Neuronal stem cell (in vitro differentiated cells): ENCODE measurements at regions not wholly inside any gene's neighbourhood (a gene's known extent, or its start where the extent isn't known, plus 50 kb on each side); places are given as distances from the start of the nearest gene placed in this dataset.

Experiments used
- DNase-seq: peaks from one replicate; pipeline ENCODE4 v3.0.0-alpha.2; 2013; ENCODE audit warnings: low spot score
- H2AFZ ChIP-seq: one replicate; pipeline ENCODE4 v1.6.1; 2013; ENCODE audit warnings: mild to moderate bottlenecking, low read length, inconsistent platforms
- H2AK5ac ChIP-seq: 2 replicates; pipeline ENCODE4 v1.6.1; 2013; ENCODE audit warnings: low read depth, mild to moderate bottlenecking, inconsistent platforms, low read length, moderate library complexity, mixed read lengths
- H2BK120ac ChIP-seq: 2 replicates; pipeline ENCODE4 v1.6.1; 2013; ENCODE audit warnings: low read depth, mild to moderate bottlenecking, inconsistent platforms, low read length, moderate library complexity, mixed read lengths
- H2BK12ac ChIP-seq: one replicate; pipeline ENCODE4 v1.6.1; 2013; ENCODE audit warnings: low read length, inconsistent platforms
- H2BK15ac ChIP-seq: 2 replicates; pipeline ENCODE4 v1.6.1; 2013; ENCODE audit warnings: mild to moderate bottlenecking, low read length, inconsistent platforms, mixed read lengths
- H2BK5ac ChIP-seq: one replicate; pipeline ENCODE4 v1.6.1; 2013; ENCODE audit warnings: inconsistent platforms, mild to moderate bottlenecking, low read length, moderate library complexity
- H3K14ac ChIP-seq: one replicate; pipeline ENCODE4 v1.6.1; 2013; ENCODE audit warnings: low read length, inconsistent platforms
- H3K18ac ChIP-seq: 2 replicates; pipeline ENCODE4 v1.6.1; 2013; ENCODE audit warnings: low read length, inconsistent platforms
- H3K23ac ChIP-seq: 2 replicates; pipeline ENCODE4 v1.6.1; 2013; ENCODE audit warnings: low read depth, mild to moderate bottlenecking, mixed read lengths, low read length, inconsistent platforms; ENCODE audit not compliant: poor library complexity
- H3K27ac ChIP-seq: replicated peaks from 3 replicates; pipeline ENCODE4 v1.5.1; 2013; ENCODE audit warnings: low read length, inconsistent platforms
- H3K27me3 ChIP-seq, 3 experiments: 2 replicates each; pipeline ENCODE4 v1.6.1; 2013; ENCODE audit warnings: low read length in 3 of 3, mild to moderate bottlenecking in 2 of 3, inconsistent platforms in 1 of 3, low read depth in 1 of 3, mixed read lengths in 1 of 3, moderate library complexity in 1 of 3; ENCODE audit not compliant: control insufficient read depth in 3 of 3, insufficient read depth in 3 of 3
- H3K36me3 ChIP-seq, 2 donors: replicated peaks in 1 of 2; 2 replicates each; pipeline ENCODE4 v1.6.1; 2013; ENCODE audit warnings: low read length in 2 of 2; ENCODE audit not compliant: control insufficient read depth in 2 of 2, insufficient read depth in 2 of 2
- H3K4ac ChIP-seq: 2 replicates; pipeline ENCODE4 v1.6.1; 2013; ENCODE audit warnings: inconsistent platforms, mild to moderate bottlenecking, low read length, moderate library complexity
- H3K4me1 ChIP-seq, 2 donors: 1 replicate in 1 of 2; 2 replicates in 1 of 2; pipeline ENCODE4 v1.6.1; 2013; ENCODE audit warnings: low read length in 2 of 2, low read depth in 1 of 2; ENCODE audit not compliant: control insufficient read depth in 2 of 2, insufficient read depth in 1 of 2
- H3K4me2 ChIP-seq: one replicate; pipeline ENCODE4 v1.6.1; 2013; ENCODE audit warnings: mild to moderate bottlenecking, low read length, inconsistent platforms; ENCODE audit not compliant: insufficient read depth, poor library complexity, severe bottlenecking
- H3K4me3 ChIP-seq, 2 donors: 2 replicates each; pipeline ENCODE4 v1.5.1; 2013; ENCODE audit warnings: low read length in 2 of 2, mild to moderate bottlenecking in 2 of 2, inconsistent platforms in 1 of 2, moderate library complexity in 1 of 2
- H3K79me1 ChIP-seq: one replicate; pipeline ENCODE4 v1.6.1; 2013; ENCODE audit warnings: low read depth, mild to moderate bottlenecking, inconsistent platforms, low read length, moderate library complexity
- H3K9ac ChIP-seq: one replicate; pipeline ENCODE4 v1.6.1; 2013; ENCODE audit warnings: mild to moderate bottlenecking, low read depth, low read length, inconsistent platforms; ENCODE audit not compliant: poor library complexity
- H3K9me3 ChIP-seq, 2 donors: replicated peaks in 1 of 2; 2 replicates each; pipeline versions ENCODE3 to v1.6.1; 2013; ENCODE audit warnings: low read length in 2 of 2, mild to moderate bottlenecking in 2 of 2, inconsistent platforms in 1 of 2, low read depth in 1 of 2, mixed read lengths in 1 of 2, moderate library complexity in 1 of 2; ENCODE audit not compliant: control insufficient read depth in 2 of 2, insufficient read depth in 1 of 2
- H4K8ac ChIP-seq: one replicate; pipeline ENCODE4 v1.6.1; 2013; ENCODE audit warnings: low read depth, mild to moderate bottlenecking, inconsistent platforms, low read length, moderate library complexity
- H4K91ac ChIP-seq: one replicate; pipeline ENCODE4 v1.6.1; 2013; ENCODE audit warnings: low read length, low read depth, mild to moderate bottlenecking, inconsistent platforms; ENCODE audit not compliant: poor library complexity
- WGBS, 2 donors: extraction: QIAGEN DNeasy Blood & Tissue Kit; methylation state at CpG; one replicate each; pipeline ENCODE4 v1.1.7; 2013; ENCODE audit warnings: missing lambda C conversion rate in 2 of 2, mixed read lengths in 1 of 2; ENCODE audit not compliant: insufficient read length in 2 of 2, insufficient replicate concordance in 1 of 2; ENCODE audit errors: extremely low coverage in 2 of 2; 5-methylcytosine and 5-hydroxymethylcytosine counted together

GRCh38 chr12:115260762-115261675 is 577.0 kb upstream of the TBX3 start:
- no peak for DNase-seq

GRCh38 chr12:115259968-115260747 is 576.2 kb upstream of the TBX3 start:
- H3K4ac ChIP-seq: no peak overlapping the region
- H2BK15ac ChIP-seq: no peak overlapping the region
- no peak overlapping the region for H3K14ac ChIP-seq
- H2AFZ ChIP-seq: no peak overlapping the region
- no peak overlapping the region for H4K91ac ChIP-seq
- no peak overlapping the region for H2BK5ac ChIP-seq
- no peak overlapping the region for H2BK120ac ChIP-seq
- no peaks in the 10 kb centered on the region for H3K4me1 ChIP-seq
- no peak overlapping the region for H3K27ac ChIP-seq
- no peak overlapping the region for H3K9ac ChIP-seq
- no peak overlapping the region for H3K18ac ChIP-seq
- no peak overlapping the region for H3K4me3 ChIP-seq
- no peak overlapping the region for H3K4me2 ChIP-seq
- H3K27me3 ChIP-seq: no peaks in the 10 kb centered on the region
- no peak for DNase-seq
- no CpG with 5 or more reads among the region's 4 CpGs for WGBS, 2 donors
- H3K23ac ChIP-seq: no peak overlapping the region
- no peak overlapping the region for H4K8ac ChIP-seq
- no peaks in the 10 kb centered on the region for H3K9me3 ChIP-seq
- no peaks in the 10 kb centered on the region for H3K36me3 ChIP-seq
- no peak overlapping the region for H2BK12ac ChIP-seq
- H2AK5ac ChIP-seq: no peak overlapping the region
- no peaks in the 10 kb centered on the region for H3K79me1 ChIP-seq

More at GRCh38 chr12:115260762-115261675, 577.0 kb upstream of the TBX3 start:
- H2BK15ac ChIP-seq: no peak overlapping the region
- H3K9ac ChIP-seq: no peak overlapping the region
- H2BK5ac ChIP-seq: no peak overlapping the region
- H3K4ac ChIP-seq: no peak overlapping the region
- no peaks in the 10 kb centered on the region for H3K27me3 ChIP-seq
- no peak overlapping the region for H2BK12ac ChIP-seq
- no peaks in the 10 kb centered on the region for H3K9me3 ChIP-seq
- no peak overlapping the region for H3K4me3 ChIP-seq
- no peak overlapping the region for H3K4me2 ChIP-seq
- no peak overlapping the region for H3K23ac ChIP-seq
- no peak overlapping the region for H3K18ac ChIP-seq
- no peak overlapping the region for H3K27ac ChIP-seq
- WGBS, 2 donors: no CpG with 5 or more reads among the region's 7 CpGs
- no peak overlapping the region for H4K91ac ChIP-seq
- no peak overlapping the region for H2BK120ac ChIP-seq
- no peak overlapping the region for H3K14ac ChIP-seq
- H4K8ac ChIP-seq: no peak overlapping the region
- H2AFZ ChIP-seq: no peak overlapping the region
- no peaks in the 10 kb centered on the region for H3K79me1 ChIP-seq
- H3K36me3 ChIP-seq: no peaks in the 10 kb centered on the region
- H2AK5ac ChIP-seq: no peak overlapping the region
- no peaks in the 10 kb centered on the region for H3K4me1 ChIP-seq

- DNase-seq: no peak
- Histone ChIP-seq H3K36me3 (no peaks in the 10 kb centered on the region), H2BK120ac (no peak overlapping the region), H2AK5ac (no peak overlapping the region), H4K8ac (no peak overlapping the region), H3K27ac (no peak overlapping the region), H3K4ac (no peak overlapping the region), H3K79me1 (no peaks in the 10 kb centered on the region), H2BK5ac (no peak overlapping the region), H3K23ac (no peak overlapping the region), H2BK12ac (no peak overlapping the region), H3K18ac (no peak overlapping the region), H3K4me1 (no peaks in the 10 kb centered on the region), H4K91ac (no peak overlapping the region), H2BK15ac (no peak overlapping the region), H2AFZ (no peak overlapping the region), H3K9ac (no peak overlapping the region), H3K14ac (no peak overlapping the region), H3K4me3 (no peak overlapping the region), H3K27me3 (no peaks in the 10 kb centered on the region), H3K9me3 (no peaks in the 10 kb centered on the region), H3K4me2 (no peak overlapping the region)
- no CpG with 5 or more reads among the region's 2 CpGs for WGBS, 2 donors
These were observed 573.8 kb upstream of the TBX3 start for GRCh38 chr12:115257791-115258190.

- Histone ChIP-seq H3K18ac (no peak overlapping the region), H3K4me2 (no peak overlapping the region), H3K14ac (no peak overlapping the region), H2AFZ (no peak overlapping the region), H2AK5ac (no peak overlapping the region), H3K9ac (no peak overlapping the region), H3K4me1 (no peaks in the 10 kb centered on the region), H3K27ac (no peak overlapping the region), H3K79me1 (no peaks in the 10 kb centered on the region), H3K23ac (no peak overlapping the region), H3K27me3 (no peaks in the 10 kb centered on the region), H4K91ac (no peak overlapping the region), H3K36me3 (no peaks in the 10 kb centered on the region), H3K4me3 (no peak overlapping the region), H2BK5ac (no peak overlapping the region), H2BK120ac (no peak overlapping the region), H2BK12ac (no peak overlapping the region), H4K8ac (no peak overlapping the region), H3K4ac (no peak overlapping the region), H3K9me3 (no peaks in the 10 kb centered on the region), H2BK15ac (no peak overlapping the region)
- no CpG with 5 or more reads among the region's 5 CpGs for WGBS, 2 donors
- DNase-seq: no peak
These were observed 572.0 kb upstream of the TBX3 start for GRCh38 chr12:115255962-115256361.
